Thyroid gland (tissue), 4 donors: ENCODE measurements at regions not wholly inside any gene's neighbourhood (a gene's known extent, or its start where the extent isn't known, plus 50 kb on each side); places are given as distances from the start of the nearest gene placed in this dataset.
"Not testable (repeated sequence)": the region's sequence is repeated elsewhere in the genome, so short reads cannot be mapped to it uniquely, and the experiment has no call there.

Experiments used
- DNase-seq, 2 donors: peaks; one replicate each; pipeline ENCODE4 v3.0.0-alpha.2; 2019
- H3K27ac ChIP-seq, 3 donors: fragments of 200-600 bp; sonication (generic); 1 replicate in 2 of 3; 2 replicates in 1 of 3; pipeline ENCODE4 v1.5.1; 2016 to 2019; ENCODE audit warnings: mild to moderate bottlenecking in 1 of 3, moderate library complexity in 1 of 3
- H3K27me3 ChIP-seq: fragments of 200-600 bp; sonication (generic); one replicate; pipeline ENCODE4 v1.5.1; 2019
- H3K36me3 ChIP-seq, 2 donors: fragments of 200-600 bp; sonication (generic); one replicate each; pipeline ENCODE4 v1.5.1; 2016 to 2019
- H3K4me1 ChIP-seq, 2 donors: fragments of 200-600 bp; sonication (generic); one replicate each; pipeline ENCODE4 v1.5.1; 2017 to 2019
- H3K4me3 ChIP-seq, 3 donors: fragments of 200-600 bp; sonication (generic); replicated peaks in 1 of 3; 1 replicate in 2 of 3; 2 replicates in 1 of 3; pipeline ENCODE4 v1.5.1; 2016; ENCODE audit warnings: mild to moderate bottlenecking in 1 of 3
- H3K9me3 ChIP-seq: fragments of 200-600 bp; sonication (generic); one replicate; pipeline ENCODE4 v1.5.1; 2017
- CTCF ChIP-seq, 6 experiments: fragments of 200-600 bp in 3 of 6; fragments of 450-650 bp in 3 of 6; sonication (generic) in 3 of 6; IDR thresholded peaks; one replicate each; pipeline ENCODE4 v1.5.1; 2016 to 2019; ENCODE audit warnings: antibody characterized with exemption in 6 of 6, mild to moderate bottlenecking in 2 of 6, inconsistent platforms in 1 of 6, moderate library complexity in 1 of 6
- POLR2A ChIP-seq, 2 donors: fragments of 450-650 bp; IDR thresholded peaks; one replicate each; pipeline ENCODE4 v1.6.1; 2017; ENCODE audit warnings: antibody characterized with exemption in 2 of 2, mild to moderate bottlenecking in 2 of 2, moderate library complexity in 1 of 2
- WGBS, 2 donors: methylation state at CpG; one replicate each; pipeline ENCODE4 v1.1.5; 2017; 5-methylcytosine and 5-hydroxymethylcytosine counted together
- intact Hi-C: fragments of 100-400 bp; cut with DNase I; formaldehyde crosslinking; loops from one replicate; pipeline ENCODE4 v1.15.1; 2023

- Histone ChIP-seq H3K27ac (no peak overlapping the region), H3K9me3 (no peaks in the 10 kb centered on the region), H3K4me3 (no peak overlapping the region), H3K4me1 (no peaks in the 10 kb centered on the region), H3K36me3 (no peaks in the 10 kb centered on the region), H3K27me3 (no peaks in the 10 kb centered on the region)
- no peak for TF ChIP-seq CTCF (IDR thresholded peaks at IDR 0.05)
- TF ChIP-seq POLR2A (IDR thresholded peaks at IDR 0.05), result no peak
- intact Hi-C loops, result no loop called here
- WGBS, 2 donors, result 84 to 85% methylated on average over 12 to 17 of the region's 17 CpGs
- no peak for DNase-seq
Measured at GRCh38 chr12:124085419-124086296, 112.6 kb downstream of the ZNF664 start.

- no peak overlapping the region for H3K27ac ChIP-seq
- no peaks in the 10 kb centered on the region for H3K9me3 ChIP-seq
- H3K36me3 ChIP-seq, result no peaks in the 10 kb centered on the region
- no peak for DNase-seq
- no peaks in the 10 kb centered on the region for H3K4me1 ChIP-seq
- intact Hi-C loops, result no loop called here
- WGBS, 2 donors, result 97 to 99% methylated on average over 7 of the region's 7 CpGs
- no peak overlapping the region for H3K4me3 ChIP-seq
- no peaks in the 10 kb centered on the region for H3K27me3 ChIP-seq
- TF ChIP-seq CTCF (IDR thresholded peaks at IDR 0.05) (no peak), POLR2A (IDR thresholded peaks at IDR 0.05) (no peak)
Measured at GRCh38 chr12:124086299-124086898, 113.4 kb downstream of the ZNF664 start.

- Histone ChIP-seq H3K27me3 (no peaks in the 10 kb centered on the region), H3K4me1 (no peaks in the 10 kb centered on the region), H3K27ac (no peak overlapping the region), H3K9me3 (no peaks in the 10 kb centered on the region), H3K36me3 (no peaks in the 10 kb centered on the region), H3K4me3 (no peak overlapping the region)
- TF ChIP-seq POLR2A (IDR thresholded peaks at IDR 0.05), result no peak
- no peak for TF ChIP-seq CTCF (IDR thresholded peaks at IDR 0.05)
- WGBS, 2 donors, result 83 to 86% methylated on average over 10 of the region's 10 CpGs
- DNase-seq, result no peak
- intact Hi-C loops, result no loop called here
Measured at GRCh38 chr12:124087266-124088051, 114.4 kb downstream of the ZNF664 start.

- Histone ChIP-seq H3K27ac (no peak overlapping the region), H3K4me1 (no peaks in the 10 kb centered on the region), H3K4me3 (no peak overlapping the region), H3K9me3 (no peaks in the 10 kb centered on the region), H3K27me3 (no peaks in the 10 kb centered on the region), H3K36me3 (no peaks in the 10 kb centered on the region)
- intact Hi-C loops, result no loop called here
- TF ChIP-seq CTCF (IDR thresholded peaks at IDR 0.05) (no peak), POLR2A (IDR thresholded peaks at IDR 0.05) (no peak)
- 74 to 86% methylated on average over 16 of the region's 16 CpGs for WGBS, 2 donors
- no peak for DNase-seq
Measured at GRCh38 chr12:124088217-124088907, 115.3 kb downstream of the ZNF664 start.

GRCh38 chr12:124089181-124089914 lies 116.3 kb downstream of the ZNF664 start:
- H3K4me3 ChIP-seq, DNase-seq, H3K27me3 ChIP-seq, H3K36me3 ChIP-seq, H3K4me1 ChIP-seq, H3K9me3 ChIP-seq, H3K27ac ChIP-seq, intact Hi-C loops: not testable (repeated sequence)
- WGBS, 2 donors, result 84 to 99% methylated on average over 6 to 7 of the region's 11 CpGs
